ENCODE measurements at regions not wholly inside any gene's neighbourhood (a gene's known extent, or its start where the extent isn't known, plus 50 kb on each side); places are given as distances from the start of the nearest gene placed in this dataset.

DNA sequence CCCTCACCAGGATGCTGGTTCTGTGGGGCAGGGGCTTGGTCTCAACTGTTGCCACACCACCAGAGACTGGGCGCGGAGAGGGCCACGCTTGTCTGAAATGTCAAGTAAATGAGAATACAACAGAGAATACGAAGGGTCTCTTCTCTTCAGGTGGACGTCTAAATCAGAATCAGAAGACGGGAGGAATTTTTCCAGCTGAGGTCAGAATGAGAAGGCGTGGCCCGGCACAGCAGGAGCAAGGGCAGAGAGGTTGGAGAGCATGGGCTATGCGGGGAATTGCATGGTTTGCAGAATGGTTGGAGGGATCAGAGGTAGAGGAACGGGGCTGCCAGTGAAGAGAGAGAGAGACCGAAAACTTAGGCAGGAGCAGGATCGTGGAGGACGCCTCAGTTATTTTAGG, 337.9 kb downstream of the QKI start:
- no peak for FAIRE-seq
- Histone ChIP-seq H3K4me2 (ENCODE audit: low read depth, low read length) (no peak overlapping the region), H3K79me2 (ENCODE audit: insufficient read depth, low read length) (no peaks in the 10 kb centered on the region), H3K27ac (ENCODE audit: extremely low read length, insufficient read depth, low read length) (no peak overlapping the region), H3K4me3 (replicated peaks in 1 of 3; ENCODE audit: insufficient read depth in 1 of 3, low read depth in 2 of 3, low read length in 3 of 3) (no peak overlapping the region), H2AFZ (ENCODE audit: low read length) (no peak overlapping the region), H3K27me3 (ENCODE audit: control insufficient read depth in 1 of 2, insufficient read depth in 2 of 2, low read length in 2 of 2) (peaks cover 3 to 10% of the 10 kb centered on the region in 2 experiments; a peak in 2 of 5 replicates), H3K4me1 (ENCODE audit: insufficient read depth, low read length) (no peaks in the 10 kb centered on the region), H3K9ac (ENCODE audit: insufficient read depth, low read depth, low read length) (no peak overlapping the region), H3K36me3 (replicated peaks in 1 of 2; ENCODE audit: control insufficient read depth in 1 of 2, insufficient read depth in 2 of 2, low read length in 2 of 2) (no peaks in the 10 kb centered on the region), H4K20me1 (ENCODE audit: insufficient read depth, low read length) (no peaks in the 10 kb centered on the region), H3K9me3 (ENCODE audit: low read length) (no peaks in the 10 kb centered on the region)
- in situ Hi-C loops (cut with HindIII; ENCODE audit: extremely low pct_ligation_motif_present, low pct_unique_long_range_greater_than_20kb): no loop called here
- no peak for ATAC-seq
- DNase-seq (ENCODE audit: low spot score): no peak
- POLR2A ChIA-PET: no interaction called here
- TF ChIP-seq, protein P1, sequence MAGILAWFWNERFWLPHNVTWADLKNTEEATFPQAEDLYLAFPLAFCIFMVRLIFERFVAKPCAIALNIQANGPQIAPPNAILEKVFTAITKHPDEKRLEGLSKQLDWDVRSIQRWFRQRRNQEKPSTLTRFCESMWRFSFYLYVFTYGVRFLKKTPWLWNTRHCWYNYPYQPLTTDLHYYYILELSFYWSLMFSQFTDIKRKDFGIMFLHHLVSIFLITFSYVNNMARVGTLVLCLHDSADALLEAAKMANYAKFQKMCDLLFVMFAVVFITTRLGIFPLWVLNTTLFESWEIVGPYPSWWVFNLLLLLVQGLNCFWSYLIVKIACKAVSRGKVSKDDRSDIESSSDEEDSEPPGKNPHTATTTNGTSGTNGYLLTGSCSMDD (CRISPR knock-in tag; IDR thresholded peaks at IDR 0.05): no peak
- TF ChIP-seq ESRRA (CRISPR knock-in tag; IDR thresholded peaks at IDR 0.05; ENCODE audit: low read depth) (no peak), ZFYVE20 (CRISPR knock-in tag; IDR thresholded peaks at IDR 0.05; ENCODE audit: borderline replicate concordance, low read depth) (no peak), ZNF263 (CRISPR knock-in tag; IDR thresholded peaks at IDR 0.05) (no peak), MLLT10 (CRISPR knock-in tag; IDR thresholded peaks at IDR 0.05) (no peak), ZNF747 (CRISPR knock-in tag; IDR thresholded peaks at IDR 0.05; ENCODE audit: borderline replicate concordance) (no peak), SMAD3 (CRISPR knock-in tag; IDR thresholded peaks at IDR 0.05) (no peak), ZNF883 (CRISPR knock-in tag; IDR thresholded peaks at IDR 0.05; ENCODE audit: not compliant biosample characterization) (no peak)
- TF ChIP-seq, protein P2, sequence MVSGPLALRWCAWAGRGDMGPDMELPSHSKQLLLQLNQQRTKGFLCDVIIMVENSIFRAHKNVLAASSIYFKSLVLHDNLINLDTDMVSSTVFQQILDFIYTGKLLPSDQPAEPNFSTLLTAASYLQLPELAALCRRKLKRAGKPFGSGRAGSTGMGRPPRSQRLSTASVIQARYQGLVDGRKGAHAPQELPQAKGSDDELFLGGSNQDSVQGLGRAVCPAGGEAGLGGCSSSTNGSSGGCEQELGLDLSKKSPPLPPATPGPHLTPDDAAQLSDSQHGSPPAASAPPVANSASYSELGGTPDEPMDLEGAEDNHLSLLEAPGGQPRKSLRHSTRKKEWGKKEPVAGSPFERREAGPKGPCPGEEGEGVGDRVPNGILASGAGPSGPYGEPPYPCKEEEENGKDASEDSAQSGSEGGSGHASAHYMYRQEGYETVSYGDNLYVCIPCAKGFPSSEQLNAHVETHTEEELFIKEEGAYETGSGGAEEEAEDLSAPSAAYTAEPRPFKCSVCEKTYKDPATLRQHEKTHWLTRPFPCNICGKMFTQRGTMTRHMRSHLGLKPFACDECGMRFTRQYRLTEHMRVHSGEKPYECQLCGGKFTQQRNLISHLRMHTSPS (CRISPR knock-in tag; IDR thresholded peaks at IDR 0.05; ENCODE audit: low read depth): no peak
- CTCF ChIA-PET (ENCODE audit: low intra/inter-chr PET ratio, low total read pairs): no interaction called here
- WGBS (ENCODE audit: low lambda C conversion rate): 47% methylated on average over 13 of the region's 13 CpGs
- BruUV-seq (replicated peaks): no TSS peak
- intact Hi-C loops (cut with micrococcal nuclease; ENCODE audit: unreplicated experiment): no loop called here

Measured in HepG2 (cell line).